Lower leg skin (tissue), 4 donors: ENCODE measurements at regions not wholly inside any gene's neighbourhood (a gene's known extent, or its start where the extent isn't known, plus 50 kb on each side); places are given as distances from the start of the nearest gene placed in this dataset.

ENCODE experiments used
- DNase-seq, 2 donors: peaks; one replicate each; pipeline ENCODE4 v3.0.0-alpha.2; 2019; ENCODE audit warnings: low spot score in 2 of 2
- H3K4me3 ChIP-seq: fragments of 200-600 bp; sonication (generic); 2 replicates; pipeline ENCODE4 v1.5.1; 2017; ENCODE audit warnings: mild to moderate bottlenecking, low read depth; ENCODE audit not compliant: poor library complexity, severe bottlenecking
- POLR2A ChIP-seq, 2 donors: fragments of 450-650 bp; IDR thresholded peaks; one replicate each; pipeline ENCODE4 v1.6.1; 2016 to 2017; ENCODE audit warnings: antibody characterized with exemption in 2 of 2, mild to moderate bottlenecking in 1 of 2, moderate library complexity in 1 of 2
- WGBS, 2 donors: methylation state at CpG; one replicate each; pipeline ENCODE4 v1.1.5; 2018; 5-methylcytosine and 5-hydroxymethylcytosine counted together
- intact Hi-C: fragments of 100-400 bp; cut with DNase I; formaldehyde crosslinking; loops from one replicate; pipeline ENCODE4 v1.15.0; 2023; ENCODE audit warnings: low total_unique reads
- TF ChIP-seq, protein P1 (sequence below), 3 donors: fragments of 450-650 bp; IDR thresholded peaks; one replicate each; pipeline ENCODE4 v1.5.1; 2016; ENCODE audit warnings: antibody characterized with exemption in 3 of 3, mild to moderate bottlenecking in 3 of 3, moderate library complexity in 2 of 3

DNA sequence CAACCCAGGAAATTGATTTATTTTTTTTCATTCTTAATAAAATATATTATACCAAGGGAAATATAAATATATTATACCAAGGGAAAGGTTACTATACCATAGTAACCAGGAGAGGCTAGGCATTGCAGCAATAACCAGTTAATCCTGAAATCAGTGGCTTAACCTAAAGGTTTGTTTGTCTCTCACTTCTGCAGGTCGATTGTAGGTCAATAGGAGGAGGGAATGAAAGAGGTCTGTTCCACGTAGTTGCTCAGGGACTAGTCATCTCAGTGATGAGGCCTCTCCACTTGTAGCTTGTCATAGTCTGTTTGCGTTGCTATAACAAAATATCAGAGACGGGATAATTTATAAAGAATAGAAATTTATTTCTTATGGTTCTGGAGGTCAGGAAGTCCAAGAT lies 168.0 kb downstream of the GJA1 start:
- TF ChIP-seq, protein P1, sequence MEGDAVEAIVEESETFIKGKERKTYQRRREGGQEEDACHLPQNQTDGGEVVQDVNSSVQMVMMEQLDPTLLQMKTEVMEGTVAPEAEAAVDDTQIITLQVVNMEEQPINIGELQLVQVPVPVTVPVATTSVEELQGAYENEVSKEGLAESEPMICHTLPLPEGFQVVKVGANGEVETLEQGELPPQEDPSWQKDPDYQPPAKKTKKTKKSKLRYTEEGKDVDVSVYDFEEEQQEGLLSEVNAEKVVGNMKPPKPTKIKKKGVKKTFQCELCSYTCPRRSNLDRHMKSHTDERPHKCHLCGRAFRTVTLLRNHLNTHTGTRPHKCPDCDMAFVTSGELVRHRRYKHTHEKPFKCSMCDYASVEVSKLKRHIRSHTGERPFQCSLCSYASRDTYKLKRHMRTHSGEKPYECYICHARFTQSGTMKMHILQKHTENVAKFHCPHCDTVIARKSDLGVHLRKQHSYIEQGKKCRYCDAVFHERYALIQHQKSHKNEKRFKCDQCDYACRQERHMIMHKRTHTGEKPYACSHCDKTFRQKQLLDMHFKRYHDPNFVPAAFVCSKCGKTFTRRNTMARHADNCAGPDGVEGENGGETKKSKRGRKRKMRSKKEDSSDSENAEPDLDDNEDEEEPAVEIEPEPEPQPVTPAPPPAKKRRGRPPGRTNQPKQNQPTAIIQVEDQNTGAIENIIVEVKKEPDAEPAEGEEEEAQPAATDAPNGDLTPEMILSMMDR (IDR thresholded peaks at IDR 0.05) = no peak
- TF ChIP-seq POLR2A (IDR thresholded peaks at IDR 0.05) = no peak
- intact Hi-C loops = no loop called here
- WGBS, 2 donors = 74 to 78% methylated on average over 4 of the region's 4 CpGs
- H3K4me3 ChIP-seq = no peak overlapping the region
- DNase-seq = no peak

DNA sequence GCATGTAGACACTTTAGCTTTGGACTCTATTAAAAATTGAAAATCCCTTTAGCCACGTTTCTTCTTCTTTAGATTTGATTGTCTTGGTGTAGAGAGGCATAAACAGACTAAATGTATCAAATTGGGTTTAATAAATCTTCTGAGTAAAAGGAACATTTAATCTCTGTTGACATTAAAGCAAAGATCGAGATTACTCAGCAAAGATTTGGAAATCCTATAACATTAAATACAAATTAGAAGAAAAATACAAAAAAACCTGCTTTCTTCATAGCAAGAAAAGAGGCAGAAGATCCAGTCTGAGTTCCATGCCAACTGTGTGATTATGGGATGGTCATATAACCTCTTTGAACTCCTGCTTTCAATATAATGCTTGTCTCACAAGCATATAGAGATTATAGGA lies 172.3 kb downstream of the GJA1 start:
- H3K4me3 ChIP-seq = no peak overlapping the region
- 78 to 88% methylated on average over 2 of the region's 2 CpGs for WGBS, 2 donors
- intact Hi-C loops = no loop called here
- no peak for DNase-seq
- TF ChIP-seq, protein P1 (IDR thresholded peaks at IDR 0.05) = no peak
- TF ChIP-seq POLR2A (IDR thresholded peaks at IDR 0.05) = no peak

DNA sequence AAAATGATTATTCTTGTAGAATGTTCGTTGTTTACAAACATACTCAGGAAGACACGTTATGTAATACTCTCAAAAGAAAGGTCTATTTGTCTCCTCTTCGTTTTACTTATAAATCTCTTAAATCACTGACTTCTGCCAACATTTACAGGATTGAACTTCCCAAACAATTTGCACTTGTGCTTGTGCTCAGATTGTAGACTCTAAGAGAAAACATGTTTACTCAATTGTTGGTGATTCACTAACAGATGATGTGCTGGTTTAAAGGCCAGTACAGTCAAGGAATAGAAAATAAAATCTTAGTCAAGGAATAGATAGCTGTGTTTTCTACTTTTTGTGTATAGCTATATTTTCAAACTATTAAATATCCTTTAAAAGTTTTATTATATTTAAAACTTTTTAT lies 172.8 kb downstream of the GJA1 start:
- no peak overlapping the region for H3K4me3 ChIP-seq
- TF ChIP-seq, protein P1 (IDR thresholded peaks at IDR 0.05) = no peak
- no peak for TF ChIP-seq POLR2A (IDR thresholded peaks at IDR 0.05)
- no peak for DNase-seq
- WGBS, 2 donors = 60 to 73% methylated on average over 3 of the region's 3 CpGs
- intact Hi-C loops = no loop called here

DNA sequence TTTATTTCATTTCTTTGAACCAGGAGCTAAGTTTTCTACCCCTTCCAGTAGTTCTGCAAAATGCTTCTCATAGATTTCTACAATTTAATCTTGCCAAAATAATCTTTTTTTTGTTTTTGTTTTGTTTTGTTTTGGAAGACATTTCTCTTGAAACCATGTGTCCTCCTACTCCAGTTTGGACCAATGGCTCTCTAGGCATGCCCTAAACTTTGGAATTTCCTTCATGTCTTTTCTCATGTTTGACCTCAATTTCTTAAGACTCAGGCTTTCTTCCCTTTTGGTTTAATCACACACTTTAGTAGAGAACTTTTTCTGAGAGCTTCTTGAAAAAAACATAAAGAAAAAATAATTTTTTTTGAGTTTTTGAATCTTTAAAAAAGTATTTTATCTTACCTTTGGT lies 173.8 kb downstream of the GJA1 start:
- intact Hi-C loops = no loop called here
- DNase-seq = no peak
- no peak overlapping the region for H3K4me3 ChIP-seq
- TF ChIP-seq, protein P1 (IDR thresholded peaks at IDR 0.05) = no peak
- no peak for TF ChIP-seq POLR2A (IDR thresholded peaks at IDR 0.05)

DNA sequence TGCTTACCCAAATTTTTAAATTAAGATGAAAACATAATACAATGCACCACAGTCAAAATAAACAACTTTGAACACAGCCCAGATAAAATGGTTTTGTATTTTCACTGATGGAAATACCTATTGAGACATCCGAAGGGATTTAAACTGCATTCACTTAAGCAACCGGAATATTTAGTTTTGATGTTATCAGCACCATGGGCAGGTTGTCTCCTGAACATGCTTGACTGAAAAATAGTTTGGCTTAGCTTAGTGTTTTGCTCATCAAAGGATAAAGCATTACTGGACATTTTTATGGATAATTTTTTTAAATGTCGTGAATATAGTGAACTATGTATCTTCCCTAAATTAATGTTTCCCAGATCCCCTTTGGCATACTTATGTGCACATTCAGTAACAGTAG lies 177.5 kb downstream of the GJA1 start:
- TF ChIP-seq, protein P1 (IDR thresholded peaks at IDR 0.05) = no peak
- TF ChIP-seq POLR2A (IDR thresholded peaks at IDR 0.05) = no peak
- WGBS, 2 donors = 46 to 51% methylated on average over 3 of the region's 3 CpGs
- intact Hi-C loops = no loop called here
- H3K4me3 ChIP-seq = no peak overlapping the region
- no peak for DNase-seq

DNA sequence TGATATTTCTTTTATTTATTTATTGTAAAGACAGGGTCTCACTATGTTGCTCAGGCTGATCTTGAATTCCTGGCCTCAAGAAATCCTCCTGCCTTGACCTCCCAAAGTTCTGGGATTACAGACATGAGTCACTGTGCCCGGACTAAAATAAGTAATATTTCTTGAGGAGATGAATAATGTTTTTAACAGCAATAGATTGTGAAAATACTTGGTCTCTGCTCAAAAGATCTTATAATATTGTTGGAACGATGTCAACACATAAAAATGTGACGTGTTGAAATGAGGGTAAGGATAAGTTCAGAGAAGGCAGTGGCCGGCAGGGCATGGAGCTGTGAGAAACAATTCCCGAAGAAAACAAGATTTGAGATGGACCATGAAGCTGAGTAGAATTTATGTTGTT lies 178.7 kb downstream of the GJA1 start:
- no peak for DNase-seq
- 55 to 59% methylated on average over 5 of the region's 5 CpGs for WGBS, 2 donors
- TF ChIP-seq, protein P1 (IDR thresholded peaks at IDR 0.05) = no peak
- no peak for TF ChIP-seq POLR2A (IDR thresholded peaks at IDR 0.05)
- intact Hi-C loops = no loop called here
- no peak overlapping the region for H3K4me3 ChIP-seq
